PFSK-1 (cell line): ENCODE measurements at regions not wholly inside any gene's neighbourhood (a gene's known extent, or its start where the extent isn't known, plus 50 kb on each side); places are given as distances from the start of the nearest gene placed in this dataset.

ENCODE experiments used
- FOXP2 ChIP-seq: optimal IDR thresholded peaks from 2 replicates; pipeline ENCODE3; 2011; ENCODE audit warnings: borderline replicate concordance, control low read depth, inconsistent platforms; ENCODE audit not compliant: insufficient read depth; ENCODE audit errors: extremely low read length, extremely low read depth
- POLR2AphosphoS5 ChIP-seq: IDR thresholded peaks from 2 replicates; pipeline ENCODE4 v1.6.1; 2012; ENCODE audit warnings: low read depth, mild to moderate bottlenecking, control low read depth, low read length, moderate library complexity
- REST ChIP-seq, 2 experiments: IDR thresholded peaks; 2 replicates each; pipeline versions ENCODE4 v1.6.1 to v1.8.0; 2011 to 2012; ENCODE audit warnings: low read depth in 2 of 2, low read length in 2 of 2, control low read depth in 1 of 2, inconsistent platforms in 1 of 2, mild to moderate bottlenecking in 1 of 2, moderate library complexity in 1 of 2; ENCODE audit not compliant: insufficient read depth in 1 of 2
- SIN3A ChIP-seq: IDR thresholded peaks from 2 replicates; pipeline ENCODE4 v1.6.1; 2012; ENCODE audit warnings: mild to moderate bottlenecking, low read length, moderate library complexity, borderline replicate concordance; ENCODE audit not compliant: insufficient read depth
- TAF1 ChIP-seq: IDR thresholded peaks from 2 replicates; pipeline ENCODE4 v1.6.1; 2012; ENCODE audit warnings: low read length, control low read depth, borderline replicate concordance; ENCODE audit not compliant: insufficient read depth

- no peak for TF ChIP-seq POLR2AphosphoS5
- no peak for TF ChIP-seq REST (IDR thresholded peaks at IDR 0.05; ENCODE audit: insufficient read depth in 1 of 2, low read depth in 2 of 2, low read length in 2 of 2)
- TF ChIP-seq SIN3A = no peak
- no peak for TF ChIP-seq FOXP2
- no peak for TF ChIP-seq TAF1
Observed at GRCh38 chr5:6248132-6248531, 130.2 kb downstream of the MED10 start.

- no peak for TF ChIP-seq SIN3A
- TF ChIP-seq FOXP2 = no peak
Observed at GRCh38 chr5:6246820-6247437, 131.4 kb downstream of the MED10 start.

GRCh38 chr5:6244339-6244714 is 134.0 kb downstream of the MED10 start:
- no peak for TF ChIP-seq REST (IDR thresholded peaks at IDR 0.05; ENCODE audit: insufficient read depth in 1 of 2, low read depth in 2 of 2, low read length in 2 of 2)
- no peak for TF ChIP-seq TAF1
- TF ChIP-seq SIN3A = no peak
- no peak for TF ChIP-seq POLR2AphosphoS5
- TF ChIP-seq FOXP2 = no peak

GRCh38 chr5:6243706-6244338 is 134.5 kb downstream of the MED10 start:
- TF ChIP-seq SIN3A = no peak

GRCh38 chr5:6236858-6237481 is 141.4 kb downstream of the MED10 start:
- TF ChIP-seq POLR2AphosphoS5 (no peak), REST (IDR thresholded peaks at IDR 0.05; ENCODE audit: insufficient read depth in 1 of 2, low read depth in 2 of 2, low read length in 2 of 2) (no peak)

GRCh38 chr5:6236170-6236793 is 142.1 kb downstream of the MED10 start:
- no peak for TF ChIP-seq TAF1
- no peak for TF ChIP-seq REST (IDR thresholded peaks at IDR 0.05; ENCODE audit: insufficient read depth in 1 of 2, low read depth in 2 of 2, low read length in 2 of 2)
- no peak for TF ChIP-seq POLR2AphosphoS5
- no peak for TF ChIP-seq SIN3A
- TF ChIP-seq FOXP2 = no peak
